ENCODE measurements at regions not wholly inside any gene's neighbourhood (a gene's known extent, or its start where the extent isn't known, plus 50 kb on each side); places are given as distances from the start of the nearest gene placed in this dataset.

DNA sequence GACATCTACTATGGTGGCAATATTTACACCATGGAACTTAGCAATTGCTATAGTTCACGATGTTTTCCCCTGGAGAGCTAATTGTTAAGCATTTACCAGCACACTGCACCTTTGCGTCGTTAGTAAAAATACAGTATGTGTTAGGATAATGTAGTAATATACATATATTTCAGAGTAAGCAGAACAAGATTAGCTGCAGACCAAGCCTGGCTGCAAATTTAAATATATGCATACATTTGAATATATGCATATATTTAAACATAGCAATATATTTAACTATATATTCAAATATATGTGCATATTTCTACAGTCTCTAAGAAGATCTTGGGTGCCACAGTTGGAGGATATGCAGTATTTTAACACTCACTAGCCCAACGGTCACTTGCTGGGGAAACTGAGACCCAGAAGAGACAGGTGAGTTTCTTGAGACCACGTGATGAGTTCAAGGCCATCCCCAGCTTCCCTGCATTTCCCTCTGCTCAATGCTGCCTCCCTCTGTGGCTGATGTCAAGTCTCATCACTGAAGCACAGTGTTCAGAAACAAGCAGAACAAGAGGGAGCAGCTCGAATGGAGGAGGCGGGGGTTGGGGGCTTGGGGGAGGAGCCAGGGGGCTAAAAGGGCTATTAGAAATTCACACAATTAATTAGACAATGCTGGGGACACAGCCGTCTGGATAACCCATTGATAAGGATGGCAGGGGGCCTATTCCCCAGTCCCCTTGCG lies 708.0 kb downstream of the MED13L start:
- TF ChIP-seq POLR2A (IDR thresholded peaks at IDR 0.05; ENCODE audit: low read length), result no peak
- no peak for TF ChIP-seq GATA1 (IDR thresholded peaks at IDR 0.05; ENCODE audit: low read depth, low read length)

Measured in erythroblast (primary cell).